ENCODE measurements at regions not wholly inside any gene's neighbourhood (a gene's known extent, or its start where the extent isn't known, plus 50 kb on each side); places are given as distances from the start of the nearest gene placed in this dataset.
"Not testable (repeated sequence)": the region's sequence is repeated elsewhere in the genome, so short reads cannot be mapped to it uniquely, and the experiment has no call there.

- POLR2A ChIA-PET; H3K9me3 ChIP-seq (ENCODE audit: low read length); H4K20me1 ChIP-seq (ENCODE audit: insufficient read depth, low read length); FAIRE-seq; H3K9ac ChIP-seq (ENCODE audit: insufficient read depth, low read depth, low read length); ATAC-seq; H3K79me2 ChIP-seq (ENCODE audit: insufficient read depth, low read length); CTCF ChIA-PET (ENCODE audit: low intra/inter-chr PET ratio, low total read pairs); H3K27me3 ChIP-seq (ENCODE audit: control insufficient read depth in 1 of 2, insufficient read depth in 2 of 2, low read length in 2 of 2); H3K4me3 ChIP-seq (replicated peaks in 1 of 3; ENCODE audit: insufficient read depth in 1 of 3, low read depth in 2 of 3, low read length in 3 of 3); in situ Hi-C loops (cut with HindIII; ENCODE audit: extremely low pct_ligation_motif_present, low pct_unique_long_range_greater_than_20kb); H3K27ac ChIP-seq (ENCODE audit: extremely low read length, insufficient read depth, low read length); DNase-seq (ENCODE audit: low spot score); H3K4me2 ChIP-seq (ENCODE audit: low read depth, low read length); BruUV-seq (replicated peaks); intact Hi-C loops (cut with micrococcal nuclease; ENCODE audit: unreplicated experiment); H2AFZ ChIP-seq (ENCODE audit: low read length); H3K4me1 ChIP-seq (ENCODE audit: insufficient read depth, low read length); H3K36me3 ChIP-seq (replicated peaks in 1 of 2; ENCODE audit: control insufficient read depth in 1 of 2, insufficient read depth in 2 of 2, low read length in 2 of 2): not testable (repeated sequence)
- TF ChIP-seq FOSL2 (CRISPR knock-in tag; IDR thresholded peaks at IDR 0.05) = peak; percentile 55
- 100% methylated on average over 1 of the region's 1 CpG for WGBS (ENCODE audit: low lambda C conversion rate)
Observed at GRCh38 chr9:85843949-85844348, 97.0 kb upstream of the NAA35 start.

- DNase-seq (ENCODE audit: low spot score); CTCF ChIA-PET (ENCODE audit: low intra/inter-chr PET ratio, low total read pairs); H2AFZ ChIP-seq (ENCODE audit: low read length); in situ Hi-C loops (cut with HindIII; ENCODE audit: extremely low pct_ligation_motif_present, low pct_unique_long_range_greater_than_20kb); H3K4me3 ChIP-seq (replicated peaks in 1 of 3; ENCODE audit: insufficient read depth in 1 of 3, low read depth in 2 of 3, low read length in 3 of 3); H3K4me2 ChIP-seq (ENCODE audit: low read depth, low read length); FAIRE-seq; H3K9me3 ChIP-seq (ENCODE audit: low read length); H3K4me1 ChIP-seq (ENCODE audit: insufficient read depth, low read length); H3K79me2 ChIP-seq (ENCODE audit: insufficient read depth, low read length); H3K9ac ChIP-seq (ENCODE audit: insufficient read depth, low read depth, low read length); BruUV-seq (replicated peaks); POLR2A ChIA-PET; H4K20me1 ChIP-seq (ENCODE audit: insufficient read depth, low read length); ATAC-seq; H3K27ac ChIP-seq (ENCODE audit: extremely low read length, insufficient read depth, low read length); H3K27me3 ChIP-seq (ENCODE audit: control insufficient read depth in 1 of 2, insufficient read depth in 2 of 2, low read length in 2 of 2); intact Hi-C loops (cut with micrococcal nuclease; ENCODE audit: unreplicated experiment); H3K36me3 ChIP-seq (replicated peaks in 1 of 2; ENCODE audit: control insufficient read depth in 1 of 2, insufficient read depth in 2 of 2, low read length in 2 of 2): not testable (repeated sequence)
- peak; percentile 64 to 84 for TF ChIP-seq MAFK (conservative IDR thresholded peaks at IDR 0.05 in 1 of 2, IDR thresholded peaks at IDR 0.05 in 1 of 2; ENCODE audit: low read length in 2 of 2)
- TF ChIP-seq MAFF (IDR thresholded peaks at IDR 0.05; ENCODE audit: low read depth, low read length) = peak; percentile 76
- 93% methylated on average over 2 of the region's 2 CpGs for WGBS (ENCODE audit: low lambda C conversion rate)
Observed at GRCh38 chr9:85847782-85848181, 93.2 kb upstream of the NAA35 start.
